Neural progenitor cell (in vitro differentiated cells): ENCODE measurements at regions not wholly inside any gene's neighbourhood (a gene's known extent, or its start where the extent isn't known, plus 50 kb on each side); places are given as distances from the start of the nearest gene placed in this dataset.
"Not testable (repeated sequence)": the region's sequence is repeated elsewhere in the genome, so short reads cannot be mapped to it uniquely, and the experiment has no call there.

Experiments used
- DNase-seq: peaks from one replicate; pipeline ENCODE4 v3.0.0-alpha.2; 2016; ENCODE audit warnings: low spot score
- H2AFZ ChIP-seq: fragments of 200-600 bp; sonication (generic); replicated peaks from 2 replicates; pipeline ENCODE4 v1.6.1; 2016; ENCODE audit warnings: antibody characterized with exemption
- H3F3A ChIP-seq: fragments of 200-600 bp; sonication (generic); 2 replicates; pipeline ENCODE4 v1.6.1; 2016; ENCODE audit warnings: antibody characterized with exemption, low read depth
- H3K27ac ChIP-seq: fragments of 200-600 bp; sonication (generic); 2 replicates; pipeline ENCODE4 v1.5.1; 2016; ENCODE audit warnings: mild to moderate bottlenecking
- H3K27me3 ChIP-seq: fragments of 200-600 bp; sonication (generic); 2 replicates; pipeline ENCODE4 v1.6.1; 2016; ENCODE audit warnings: mild to moderate bottlenecking, moderate library complexity
- H3K36me3 ChIP-seq: fragments of 200-600 bp; sonication (generic); 2 replicates; pipeline ENCODE4 v1.5.1; 2016
- H3K4me1 ChIP-seq: fragments of 200-600 bp; sonication (generic); 2 replicates; pipeline ENCODE4 v1.6.1; 2016; ENCODE audit warnings: mixed run types
- H3K4me2 ChIP-seq: fragments of 200-600 bp; sonication (generic); 2 replicates; pipeline ENCODE4 v1.6.1; 2016
- H3K4me3 ChIP-seq: fragments of 200-600 bp; sonication (generic); 2 replicates; pipeline ENCODE4 v1.5.1; 2016
- H3K79me2 ChIP-seq: fragments of 200-600 bp; sonication (generic); 2 replicates; pipeline ENCODE4 v1.6.1; 2016; ENCODE audit warnings: low read depth
- H3K9ac ChIP-seq: fragments of 200-600 bp; sonication (generic); 2 replicates; pipeline ENCODE4 v1.6.1; 2016
- H3K9me3 ChIP-seq: fragments of 200-600 bp; sonication (generic); 2 replicates; pipeline ENCODE4 v1.5.1; 2016; ENCODE audit warnings: low read depth
- H4K20me1 ChIP-seq: fragments of 200-600 bp; sonication (generic); 2 replicates; pipeline ENCODE4 v1.6.1; 2016; ENCODE audit warnings: low read depth
- H3K27ac Mint-ChIP-seq: 3 replicates; pipeline ENCODE4 v1.8.0; 2021; ENCODE audit warnings: mixed read lengths
- H3K27me3 Mint-ChIP-seq: 2 replicates; pipeline ENCODE4 v1.8.0; 2022; ENCODE audit warnings: low read depth, mild to moderate bottlenecking, inconsistent platforms, moderate library complexity, mixed read lengths; ENCODE audit not compliant: insufficient read depth
- H3K36me3 Mint-ChIP-seq: 3 replicates; pipeline ENCODE4 v1.8.0; 2021; ENCODE audit warnings: mixed read lengths
- H3K4me1 Mint-ChIP-seq: 3 replicates; pipeline ENCODE4 v1.8.0; 2021; ENCODE audit warnings: mixed read lengths
- H3K4me3 Mint-ChIP-seq: 3 replicates; pipeline ENCODE4 v1.8.0; 2021; ENCODE audit warnings: mild to moderate bottlenecking, moderate library complexity, mixed read lengths
- H3K9me3 Mint-ChIP-seq: 3 replicates; pipeline ENCODE4 v1.8.0; 2020; ENCODE audit warnings: mixed read lengths
- EZH2 ChIP-seq: fragments of 200-600 bp; sonication (generic); IDR thresholded peaks from 2 replicates; pipeline ENCODE4 v1.6.1; 2017; ENCODE audit warnings: antibody characterized with exemption, mild to moderate bottlenecking, moderate library complexity
- EZH2phosphoT487 ChIP-seq: fragments of 200-600 bp; sonication (generic); IDR thresholded peaks from 2 replicates; pipeline ENCODE4 v1.6.1; 2017; ENCODE audit warnings: antibody characterized with exemption
- TF ChIP-seq, protein P1 (sequence below): fragments of 200-600 bp; sonication (generic); IDR thresholded peaks from 2 replicates; pipeline ENCODE4 v1.5.1; 2017; ENCODE audit warnings: antibody characterized with exemption, mild to moderate bottlenecking

DNA sequence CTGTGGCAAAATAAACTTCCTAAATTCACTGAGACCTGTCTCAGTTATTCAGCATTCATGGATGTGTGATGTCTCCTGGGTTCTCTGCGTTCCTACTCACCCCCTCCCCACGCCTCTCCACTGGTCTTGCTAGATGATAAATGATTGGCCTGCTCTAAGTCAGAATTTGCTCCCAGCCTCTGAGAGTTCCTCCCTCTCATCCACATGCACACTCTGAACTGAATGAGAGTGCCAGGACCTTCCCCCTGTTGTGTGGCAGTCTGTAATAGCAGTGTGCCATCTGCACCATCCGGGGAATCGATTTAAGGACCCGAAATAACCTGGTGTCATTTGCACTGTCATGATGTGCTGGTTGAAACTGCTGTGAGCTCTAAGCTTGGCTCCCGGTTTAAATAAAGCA is 135.8 kb upstream of the AFDN start:
- Histone ChIP-seq H4K20me1 (no peaks in the 10 kb centered on the region), H3F3A (peaks cover 27% of the 10 kb centered on the region), H3K4me2 (no peak overlapping the region), H3K4me1 (peaks cover 27% of the 10 kb centered on the region), H2AFZ (no peak overlapping the region), H3K36me3 (no peaks in the 10 kb centered on the region), H3K4me3 (no peak overlapping the region), H3K27ac (no peak overlapping the region), H3K9ac (no peak overlapping the region), H3K79me2 (no peaks in the 10 kb centered on the region), H3K27me3 (no peaks in the 10 kb centered on the region), H3K9me3 (no peaks in the 10 kb centered on the region)
- DNase-seq, result no peak
- peak overlapping the region; percentile 50 for H3K27ac Mint-ChIP-seq
- peaks cover 56% of the 10 kb centered on the region for H3K4me1 Mint-ChIP-seq
- peak overlapping the region; percentile 34 for H3K4me3 Mint-ChIP-seq
- TF ChIP-seq EZH2phosphoT487 (no peak), EZH2 (no peak)
- TF ChIP-seq, protein P1, sequence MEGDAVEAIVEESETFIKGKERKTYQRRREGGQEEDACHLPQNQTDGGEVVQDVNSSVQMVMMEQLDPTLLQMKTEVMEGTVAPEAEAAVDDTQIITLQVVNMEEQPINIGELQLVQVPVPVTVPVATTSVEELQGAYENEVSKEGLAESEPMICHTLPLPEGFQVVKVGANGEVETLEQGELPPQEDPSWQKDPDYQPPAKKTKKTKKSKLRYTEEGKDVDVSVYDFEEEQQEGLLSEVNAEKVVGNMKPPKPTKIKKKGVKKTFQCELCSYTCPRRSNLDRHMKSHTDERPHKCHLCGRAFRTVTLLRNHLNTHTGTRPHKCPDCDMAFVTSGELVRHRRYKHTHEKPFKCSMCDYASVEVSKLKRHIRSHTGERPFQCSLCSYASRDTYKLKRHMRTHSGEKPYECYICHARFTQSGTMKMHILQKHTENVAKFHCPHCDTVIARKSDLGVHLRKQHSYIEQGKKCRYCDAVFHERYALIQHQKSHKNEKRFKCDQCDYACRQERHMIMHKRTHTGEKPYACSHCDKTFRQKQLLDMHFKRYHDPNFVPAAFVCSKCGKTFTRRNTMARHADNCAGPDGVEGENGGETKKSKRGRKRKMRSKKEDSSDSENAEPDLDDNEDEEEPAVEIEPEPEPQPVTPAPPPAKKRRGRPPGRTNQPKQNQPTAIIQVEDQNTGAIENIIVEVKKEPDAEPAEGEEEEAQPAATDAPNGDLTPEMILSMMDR, result no peak
- H3K27me3 Mint-ChIP-seq, result peaks cover 8% of the 10 kb centered on the region
- no peaks in the 10 kb centered on the region for H3K36me3 Mint-ChIP-seq
- H3K9me3 Mint-ChIP-seq, result no peaks in the 10 kb centered on the region

DNA sequence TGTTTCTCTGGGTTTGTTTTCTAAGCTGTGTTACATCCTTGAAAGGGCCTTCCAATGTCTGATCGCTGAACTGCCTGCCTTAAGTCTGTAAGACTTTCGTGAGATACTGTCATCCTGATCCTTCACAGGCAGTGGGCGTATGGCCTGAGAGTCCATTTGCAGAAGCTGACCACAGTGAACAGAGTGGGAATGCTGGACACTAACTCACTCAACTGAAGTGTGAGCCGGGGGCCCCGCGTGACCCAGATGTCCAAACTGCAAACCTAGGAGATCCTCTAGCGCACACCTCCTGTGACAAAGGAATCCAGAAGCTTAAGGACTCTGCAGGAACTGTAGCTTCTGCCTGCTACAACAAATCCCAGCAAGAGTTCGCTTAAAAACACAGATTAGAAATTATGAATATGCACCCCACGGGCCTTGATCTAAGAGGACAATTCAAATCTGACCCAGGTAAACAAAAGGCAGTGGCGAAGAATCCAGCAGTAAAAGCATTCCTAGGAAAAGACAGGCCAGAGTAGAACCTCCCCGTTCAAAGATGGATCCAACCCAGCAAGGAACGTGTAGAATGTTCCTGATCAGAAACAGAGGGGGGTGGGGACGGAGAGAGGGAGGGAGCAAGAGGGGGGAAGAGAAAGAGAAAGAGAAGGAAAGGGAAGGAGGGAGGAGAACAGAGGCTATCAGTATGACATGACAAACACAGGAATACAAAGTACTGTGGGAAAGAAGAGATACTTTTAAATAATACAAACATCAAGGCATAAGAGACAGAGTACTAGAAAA is 135.0 kb upstream of the AFDN start:
- Mint-ChIP-seq H3K4me1 (peaks cover 61% of the 10 kb centered on the region), H3K36me3 (no peaks in the 10 kb centered on the region), H3K27me3 (peaks cover 2% of the 10 kb centered on the region), H3K4me3 (no peak overlapping the region), H3K27ac (peak overlapping the region; percentile 27), H3K9me3 (no peaks in the 10 kb centered on the region)
- H3K4me3 ChIP-seq, result no peak overlapping the region
- no peak overlapping the region for H3K27ac ChIP-seq
- peaks cover 19% of the 10 kb centered on the region for H3F3A ChIP-seq
- H3K36me3 ChIP-seq, result no peaks in the 10 kb centered on the region
- H2AFZ ChIP-seq, result peak overlapping the region; percentile 76
- no peaks in the 10 kb centered on the region for H4K20me1 ChIP-seq
- no peaks in the 10 kb centered on the region for H3K9me3 ChIP-seq
- H3K79me2 ChIP-seq, result no peaks in the 10 kb centered on the region
- no peak for DNase-seq
- no peaks in the 10 kb centered on the region for H3K27me3 ChIP-seq
- H3K4me2 ChIP-seq, result peak overlapping the region; percentile 34
- TF ChIP-seq EZH2 (no peak), EZH2phosphoT487 (no peak)
- TF ChIP-seq, protein P1, result no peak
- no peak overlapping the region for H3K9ac ChIP-seq
- peaks cover 27% of the 10 kb centered on the region for H3K4me1 ChIP-seq

GRCh38 chr6:167693478-167693877 is 133.2 kb upstream of the AFDN start:
- H3K4me3 ChIP-seq, H3K27me3 Mint-ChIP-seq, H3F3A ChIP-seq, H3K27ac ChIP-seq, H3K9me3 Mint-ChIP-seq, H3K27me3 ChIP-seq, H3K4me3 Mint-ChIP-seq, H3K36me3 Mint-ChIP-seq, H3K79me2 ChIP-seq, H2AFZ ChIP-seq, H4K20me1 ChIP-seq, H3K36me3 ChIP-seq, DNase-seq, H3K9ac ChIP-seq, H3K4me2 ChIP-seq, H3K27ac Mint-ChIP-seq, H3K9me3 ChIP-seq: not testable (repeated sequence)
- H3K4me1 ChIP-seq, result peaks cover 14% of the 10 kb centered on the region
- peaks cover 56% of the 10 kb centered on the region for H3K4me1 Mint-ChIP-seq

GRCh38 chr6:167695831-167696230 is 130.9 kb upstream of the AFDN start:
- Histone ChIP-seq H3K9ac (no peak overlapping the region), H3K4me3 (no peak overlapping the region), H3K27ac (no peak overlapping the region), H3K9me3 (no peaks in the 10 kb centered on the region), H3K4me1 (peaks cover 14% of the 10 kb centered on the region), H3F3A (peaks cover 7% of the 10 kb centered on the region), H3K27me3 (no peaks in the 10 kb centered on the region), H3K79me2 (no peaks in the 10 kb centered on the region), H4K20me1 (no peaks in the 10 kb centered on the region), H3K4me2 (no peak overlapping the region), H3K36me3 (no peaks in the 10 kb centered on the region), H2AFZ (no peak overlapping the region)
- H3K4me1 Mint-ChIP-seq, result peaks cover 55% of the 10 kb centered on the region
- DNase-seq, result no peak
- TF ChIP-seq EZH2phosphoT487 (no peak), EZH2 (no peak)
- TF ChIP-seq, protein P1, result no peak
- H3K36me3 Mint-ChIP-seq, result no peaks in the 10 kb centered on the region
- H3K27ac Mint-ChIP-seq, result no peak overlapping the region
- H3K27me3 Mint-ChIP-seq, result peaks cover 2% of the 10 kb centered on the region
- no peak overlapping the region for H3K4me3 Mint-ChIP-seq
- H3K9me3 Mint-ChIP-seq, result no peaks in the 10 kb centered on the region
